Limb (tissue), 2 donors: ENCODE measurements at regions not wholly inside any gene's neighbourhood (a gene's known extent, or its start where the extent isn't known, plus 50 kb on each side); places are given as distances from the start of the nearest gene placed in this dataset.
"Not testable (repeated sequence)": the region's sequence is repeated elsewhere in the genome, so short reads cannot be mapped to it uniquely, and the experiment has no call there.

Source experiments
- DNase-seq, 2 donors: peaks; one replicate each; pipeline ENCODE4 v3.0.0-alpha.2; 2016; ENCODE audit errors: extremely low spot score in 2 of 2

GRCh38 chr3:126292318-126293070, 64.7 kb downstream of the KLF15 start:
- DNase-seq: no peak

GRCh38 chr3:126291537-126291936, 65.7 kb downstream of the KLF15 start:
- DNase-seq: no peak

GRCh38 chr3:126291061-126291460, 66.1 kb downstream of the KLF15 start:
- DNase-seq: no peak

GRCh38 chr3:126290325-126290724, 66.9 kb downstream of the KLF15 start:
- no peak for DNase-seq

GRCh38 chr3:126289096-126289495, 68.1 kb downstream of the KLF15 start:
- no peak for DNase-seq

- DNase-seq: peak in 1 of 2 donors; percentile 49
These were observed 68.9 kb downstream of the KLF15 start for GRCh38 chr3:126288314-126288713.

GRCh38 chr3:126287536-126288241, 69.5 kb downstream of the KLF15 start:
- DNase-seq: peak; percentile 30 to 81

- DNase-seq: no peak
These were observed 70.1 kb downstream of the KLF15 start for GRCh38 chr3:126287171-126287535.

GRCh38 chr3:126285369-126285768, 71.8 kb downstream of the KLF15 start:
- DNase-seq: no peak

GRCh38 chr3:126284258-126284904, 72.8 kb downstream of the KLF15 start:
- DNase-seq: no peak

GRCh38 chr3:126283651-126284050, 73.6 kb downstream of the KLF15 start:
- DNase-seq: not testable (repeated sequence)

- no peak for DNase-seq
These were observed 77.4 kb downstream of the KLF15 start for GRCh38 chr3:126279853-126280252.

GRCh38 chr3:126277629-126278378, 79.4 kb downstream of the KLF15 start:
- no peak for DNase-seq

- DNase-seq: no peak
These were observed 81.6 kb downstream of the KLF15 start for GRCh38 chr3:126275620-126275904.

GRCh38 chr3:126274735-126275619, 82.2 kb downstream of the KLF15 start:
- DNase-seq: no peak

GRCh38 chr3:126270145-126270811, 86.9 kb downstream of the KLF15 start:
- peak; percentile 34 to 77 for DNase-seq

- DNase-seq: no peak
These were observed 87.9 kb downstream of the KLF15 start for GRCh38 chr3:126269354-126269753.

GRCh38 chr3:126268866-126269265, 88.3 kb downstream of the KLF15 start:
- DNase-seq: no peak

- no peak for DNase-seq
These were observed 87.7 kb upstream of the ALDH1L1 start for GRCh38 chr3:126267976-126268615.
